ENCODE measurements at regions not wholly inside any gene's neighbourhood (a gene's known extent, or its start where the extent isn't known, plus 50 kb on each side); places are given as distances from the start of the nearest gene placed in this dataset.

DNA sequence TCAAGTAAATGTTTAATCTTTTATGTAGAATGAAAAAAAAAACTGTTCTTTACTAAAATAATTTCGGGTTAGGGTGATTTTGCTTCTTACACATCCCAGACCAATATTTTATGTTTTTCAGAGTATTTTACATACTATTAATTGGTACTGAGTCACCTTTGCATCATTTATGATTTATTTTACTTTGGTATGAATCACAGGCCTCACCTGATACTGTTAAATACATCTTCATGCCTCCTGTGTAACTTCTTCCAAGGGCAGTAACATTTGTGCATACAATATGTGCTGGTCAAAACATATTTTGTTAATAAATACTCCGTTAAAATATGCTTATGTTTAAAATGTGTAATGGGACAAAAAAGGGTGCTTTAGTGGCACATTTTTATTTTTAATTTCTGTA is 529.6 kb downstream of the ZNF674 start:
- TF ChIP-seq CTCF (IDR thresholded peaks at IDR 0.05 in 2 of 3, conservative IDR thresholded peaks at IDR 0.05 in 1 of 3; ENCODE audit: insufficient read depth in 2 of 3, low read depth in 1 of 3, low read length in 3 of 3) (no peak), HNRNPLL (IDR thresholded peaks at IDR 0.05; ENCODE audit: low read depth, low read length, poor library complexity, severe bottlenecking) (no peak), RAD21 (CRISPR knock-in tag; conservative IDR thresholded peaks at IDR 0.05 in 1 of 2, IDR thresholded peaks at IDR 0.05 in 1 of 2) (no peak), ZFPM2 (CRISPR knock-in tag; IDR thresholded peaks at IDR 0.05) (no peak), POLR2AphosphoS5 (IDR thresholded peaks at IDR 0.05; ENCODE audit: control insufficient read depth, insufficient read depth, low read depth, low read length) (no peak), PHF8 (IDR thresholded peaks at IDR 0.05; ENCODE audit: borderline replicate concordance, low read length) (no peak), SMAD1 (IDR thresholded peaks at IDR 0.05; ENCODE audit: low read depth, low read length, partially characterized antibody) (no peak), TAF1 (IDR thresholded peaks at IDR 0.05; ENCODE audit: control insufficient read depth, extremely low read depth, insufficient read depth, low read length, severe bottlenecking) (no peak), ZNF146 (CRISPR knock-in tag; IDR thresholded peaks at IDR 0.05; ENCODE audit: unreplicated experiment) (no peak)
- TF ChIP-seq, protein P1, sequence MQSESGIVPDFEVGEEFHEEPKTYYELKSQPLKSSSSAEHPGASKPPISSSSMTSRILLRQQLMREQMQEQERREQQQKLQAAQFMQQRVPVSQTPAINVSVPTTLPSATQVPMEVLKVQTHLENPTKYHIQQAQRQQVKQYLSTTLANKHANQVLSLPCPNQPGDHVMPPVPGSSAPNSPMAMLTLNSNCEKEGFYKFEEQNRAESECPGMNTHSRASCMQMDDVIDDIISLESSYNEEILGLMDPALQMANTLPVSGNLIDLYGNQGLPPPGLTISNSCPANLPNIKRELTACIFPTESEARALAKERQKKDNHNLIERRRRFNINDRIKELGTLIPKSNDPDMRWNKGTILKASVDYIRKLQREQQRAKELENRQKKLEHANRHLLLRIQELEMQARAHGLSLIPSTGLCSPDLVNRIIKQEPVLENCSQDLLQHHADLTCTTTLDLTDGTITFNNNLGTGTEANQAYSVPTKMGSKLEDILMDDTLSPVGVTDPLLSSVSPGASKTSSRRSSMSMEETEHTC (IDR thresholded peaks at IDR 0.05), result no peak
